ENCODE measurements at regions not wholly inside any gene's neighbourhood (a gene's known extent, or its start where the extent isn't known, plus 50 kb on each side); places are given as distances from the start of the nearest gene placed in this dataset.
A peak's percentile ranks its signal among the peaks of the same experiment; 100 is the strongest.

- no peak for DNase-seq (ENCODE audit: low read depth in 2 of 3, low spot score in 2 of 3)
Observed at GRCh38 chr13:73497430-73497829, 438.6 kb downstream of the KLF5 start.

- DNase-seq (ENCODE audit: low read depth in 2 of 3, low spot score in 2 of 3): no peak
Observed at GRCh38 chr13:73496711-73497110, 437.9 kb downstream of the KLF5 start.

- DNase-seq (ENCODE audit: low read depth in 2 of 3, low spot score in 2 of 3): peak in 1 of 3 donors; percentile 1
Observed at GRCh38 chr13:73492811-73493210, 434.0 kb downstream of the KLF5 start.

- no peak for DNase-seq (ENCODE audit: low read depth in 2 of 3, low spot score in 2 of 3)
Observed at GRCh38 chr13:73482556-73482955, 423.8 kb downstream of the KLF5 start.

GRCh38 chr13:73481886-73482445, 423.2 kb downstream of the KLF5 start:
- DNase-seq (ENCODE audit: low read depth in 2 of 3, low spot score in 2 of 3): no peak

GRCh38 chr13:73480779-73481559, 422.2 kb downstream of the KLF5 start:
- no peak for DNase-seq (ENCODE audit: low read depth in 2 of 3, low spot score in 2 of 3)

- DNase-seq (ENCODE audit: low read depth in 2 of 3, low spot score in 2 of 3): no peak
Observed at GRCh38 chr13:73479856-73480255, 421.1 kb downstream of the KLF5 start.

- no peak for DNase-seq (ENCODE audit: low read depth in 2 of 3, low spot score in 2 of 3)
Observed at GRCh38 chr13:73479351-73479750, 420.5 kb downstream of the KLF5 start.

- no peak for DNase-seq (ENCODE audit: low read depth in 2 of 3, low spot score in 2 of 3)
Observed at GRCh38 chr13:73477441-73477840, 418.6 kb downstream of the KLF5 start.

- no peak for DNase-seq (ENCODE audit: low read depth in 2 of 3, low spot score in 2 of 3)
Observed at GRCh38 chr13:73473016-73473415, 414.2 kb downstream of the KLF5 start.

- no peak for DNase-seq (ENCODE audit: low read depth in 2 of 3, low spot score in 2 of 3)
Observed at GRCh38 chr13:73467125-73467524, 408.3 kb downstream of the KLF5 start.

GRCh38 chr13:73466561-73466960, 407.8 kb downstream of the KLF5 start:
- DNase-seq (ENCODE audit: low read depth in 2 of 3, low spot score in 2 of 3): no peak

GRCh38 chr13:73465617-73465971, 406.8 kb downstream of the KLF5 start:
- peak in 2 of 3 donors; percentile 9 to 28 for DNase-seq (ENCODE audit: low read depth in 2 of 3, low spot score in 2 of 3)

GRCh38 chr13:73464758-73465616, 406.2 kb downstream of the KLF5 start:
- DNase-seq (ENCODE audit: low read depth in 2 of 3, low spot score in 2 of 3): peak in 2 of 3 donors; percentile 12 to 26

- no peak for DNase-seq (ENCODE audit: low read depth in 2 of 3, low spot score in 2 of 3)
Observed at GRCh38 chr13:73462241-73462640, 403.4 kb downstream of the KLF5 start.

GRCh38 chr13:73451221-73452029, 392.6 kb downstream of the KLF5 start:
- no peak for DNase-seq (ENCODE audit: low read depth in 2 of 3, low spot score in 2 of 3)

- no peak for DNase-seq (ENCODE audit: low read depth in 2 of 3, low spot score in 2 of 3)
Observed at GRCh38 chr13:73450583-73450982, 391.8 kb downstream of the KLF5 start.

GRCh38 chr13:73449252-73449651, 390.4 kb downstream of the KLF5 start:
- no peak for DNase-seq (ENCODE audit: low read depth in 2 of 3, low spot score in 2 of 3)

GRCh38 chr13:73440296-73440895, 381.6 kb downstream of the KLF5 start:
- peak in 1 of 3 donors; percentile 50 for DNase-seq (ENCODE audit: low read depth in 2 of 3, low spot score in 2 of 3)

- DNase-seq (ENCODE audit: low read depth in 2 of 3, low spot score in 2 of 3): no peak
Observed at GRCh38 chr13:73433890-73434289, 375.1 kb downstream of the KLF5 start.
